ENCODE measurements at regions not wholly inside any gene's neighbourhood (a gene's known extent, or its start where the extent isn't known, plus 50 kb on each side); places are given as distances from the start of the nearest gene placed in this dataset.
"Not testable (repeated sequence)": the region's sequence is repeated elsewhere in the genome, so short reads cannot be mapped to it uniquely, and the experiment has no call there.

DNA sequence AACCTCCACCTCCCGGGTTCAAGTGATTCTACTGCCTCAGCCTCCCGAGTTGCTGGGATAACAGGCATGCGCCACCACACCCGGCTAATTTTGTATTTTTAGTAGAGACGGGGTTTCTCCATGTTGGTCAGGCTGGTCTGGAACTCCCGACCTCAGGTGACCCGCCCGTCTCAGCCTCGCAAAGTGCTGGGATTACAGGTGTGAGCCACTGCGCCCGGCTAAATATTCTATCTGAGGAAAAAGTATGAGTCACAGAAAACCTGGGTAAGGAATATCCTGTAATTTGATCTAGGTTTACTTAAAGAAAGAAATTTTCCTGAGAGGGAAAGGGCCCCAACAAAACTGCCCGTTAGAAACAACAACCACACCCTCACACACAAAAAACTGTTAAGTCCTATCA is 776.2 kb upstream of the NCAM2 start:
- not testable (repeated sequence) for DNase-seq

DNA sequence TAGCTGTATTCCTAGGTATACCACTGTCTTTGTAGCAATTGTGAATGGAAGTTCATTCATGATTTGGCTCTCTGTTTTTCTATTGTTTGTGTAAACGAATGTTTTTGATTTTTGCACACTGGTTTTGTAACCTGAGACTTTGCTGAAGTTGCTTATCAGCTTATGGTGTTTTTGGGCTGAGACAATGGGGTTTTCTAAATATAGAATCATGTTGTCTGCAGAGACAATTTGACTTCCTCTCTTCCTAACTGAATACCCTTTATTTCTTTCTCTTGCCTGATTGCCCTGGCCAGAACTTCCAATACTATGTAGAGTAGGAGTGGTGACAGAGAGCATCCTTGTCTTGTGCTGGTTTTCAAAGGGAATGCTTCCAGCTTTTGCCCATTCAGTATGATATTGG is 761.6 kb upstream of the NCAM2 start:
- DNase-seq = not testable (repeated sequence)

DNA sequence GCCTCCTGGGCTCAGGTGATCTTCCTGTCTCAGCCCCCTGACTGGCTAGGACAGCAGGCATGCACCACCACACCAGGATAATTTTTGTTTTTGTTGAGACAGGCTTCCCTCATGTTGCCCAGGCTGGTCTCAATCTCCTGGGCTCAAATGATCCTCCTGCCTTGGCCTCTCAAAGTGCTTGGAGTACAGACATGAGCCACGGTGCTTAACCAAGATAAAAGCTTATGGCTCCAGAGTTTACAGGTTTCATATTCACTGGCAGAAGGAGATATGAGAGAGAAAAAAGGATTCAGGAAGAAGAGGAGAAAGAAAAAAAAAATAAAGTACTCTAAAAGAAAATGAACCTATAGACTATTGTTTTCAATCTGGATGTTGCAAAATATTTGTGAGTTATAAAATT is 748.8 kb upstream of the NCAM2 start:
- DNase-seq = no peak

DNA sequence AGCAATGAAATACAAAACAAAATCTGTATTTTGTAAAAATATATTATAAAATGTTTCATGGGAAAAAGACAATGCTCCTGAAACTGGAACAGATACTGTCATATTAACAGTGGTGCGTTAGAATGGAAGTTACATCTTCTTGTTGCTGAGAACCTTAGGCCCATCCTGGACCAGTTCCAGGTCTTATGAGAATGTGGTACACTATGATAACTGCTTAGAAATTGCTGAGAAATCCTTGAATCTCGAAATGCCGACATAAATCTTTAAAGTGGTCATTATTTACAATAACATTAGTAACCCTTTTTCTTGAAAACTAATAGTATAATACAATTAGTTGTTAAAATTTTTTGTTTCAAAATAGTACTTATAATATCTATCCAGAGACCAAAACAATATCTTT is 747.9 kb upstream of the NCAM2 start:
- no peak for DNase-seq

DNA sequence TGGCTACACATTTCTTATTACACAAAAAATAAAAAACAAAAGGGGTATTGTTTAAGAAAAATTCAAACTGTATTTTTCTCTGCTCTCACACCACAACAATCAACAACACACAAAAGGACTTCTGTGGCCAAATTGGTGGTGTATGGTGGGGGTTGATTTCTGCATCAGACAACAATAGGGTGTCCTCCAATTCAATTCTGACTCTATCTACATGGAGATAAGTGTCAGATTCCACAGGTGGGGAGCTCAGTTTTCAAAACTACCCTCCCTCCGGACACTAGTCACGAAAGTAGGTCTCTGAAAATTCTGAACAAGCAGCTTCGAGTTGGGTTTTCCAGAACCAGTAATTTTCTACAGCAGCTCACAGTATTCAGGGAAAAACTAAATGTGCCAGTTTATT is 744.9 kb upstream of the NCAM2 start:
- DNase-seq = no peak

DNA sequence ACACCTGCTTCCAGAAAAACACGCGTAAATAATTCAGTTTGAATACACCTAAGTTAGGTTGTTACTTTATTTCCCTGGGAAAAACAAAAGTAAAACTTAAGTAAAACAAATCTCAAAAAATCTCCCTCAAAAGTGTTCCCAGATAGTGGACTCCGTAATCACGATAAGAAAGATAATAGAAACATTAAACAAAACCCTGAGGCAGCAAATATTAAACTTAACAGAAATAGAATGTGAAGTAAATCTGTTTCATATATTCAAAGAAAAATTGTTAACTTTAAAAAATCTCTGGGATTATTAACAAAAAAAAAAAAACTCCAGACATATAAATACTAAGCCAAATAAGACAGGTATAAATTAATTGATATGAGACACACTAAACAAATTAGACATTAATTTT is 743.2 kb upstream of the NCAM2 start:
- no peak for DNase-seq

DNA sequence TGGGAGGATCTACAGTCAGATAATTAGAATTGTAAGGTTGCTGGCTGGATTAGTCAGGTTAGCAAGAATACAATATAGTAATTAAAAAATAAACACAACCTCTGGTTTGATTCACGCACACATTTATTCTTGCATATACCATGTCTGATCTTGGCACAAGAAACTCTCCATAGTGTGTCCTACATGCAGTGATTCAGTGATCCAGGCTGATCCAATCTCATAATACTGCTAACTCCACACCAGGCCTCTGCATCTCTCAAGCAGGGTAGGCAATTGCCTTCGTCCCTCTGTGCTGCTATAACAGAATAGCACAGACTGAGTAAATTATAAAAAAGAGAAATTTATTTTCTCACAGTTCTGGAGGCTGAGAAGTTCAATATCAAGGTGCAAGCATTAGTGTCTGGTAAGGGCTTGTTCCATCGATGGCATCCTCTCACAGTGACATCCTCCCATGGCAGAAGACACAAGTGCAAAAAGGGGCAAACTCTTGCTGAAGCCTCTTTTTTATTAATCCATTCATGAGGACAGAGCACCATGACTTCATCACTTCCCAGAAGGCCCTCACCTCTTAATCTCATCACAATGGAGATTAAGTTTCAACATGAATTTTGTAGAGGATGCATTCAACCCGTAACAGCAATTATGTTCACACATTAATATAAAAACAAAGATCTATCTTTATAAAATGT is 741.0 kb upstream of the NCAM2 start:
- no peak for DNase-seq

DNA sequence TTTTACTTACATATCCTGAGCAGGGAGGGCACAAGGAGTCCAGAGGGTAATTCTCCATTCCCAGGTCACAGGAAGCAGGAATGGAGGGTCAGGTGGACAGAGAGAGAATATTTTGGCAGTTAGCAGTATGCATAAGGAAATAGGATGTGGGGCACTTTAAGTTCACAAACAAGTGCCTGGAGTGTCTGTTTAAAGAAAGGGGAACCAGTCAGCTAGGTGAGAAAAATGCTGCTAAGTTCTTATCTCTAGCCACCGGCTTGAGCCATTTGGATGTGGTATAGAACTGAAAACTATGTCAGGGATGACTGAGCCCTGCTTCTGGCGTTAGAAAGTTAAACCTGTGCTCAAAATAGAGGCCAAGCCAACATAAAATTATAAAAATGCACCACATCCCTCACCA is 739.7 kb upstream of the NCAM2 start:
- no peak for DNase-seq

DNA sequence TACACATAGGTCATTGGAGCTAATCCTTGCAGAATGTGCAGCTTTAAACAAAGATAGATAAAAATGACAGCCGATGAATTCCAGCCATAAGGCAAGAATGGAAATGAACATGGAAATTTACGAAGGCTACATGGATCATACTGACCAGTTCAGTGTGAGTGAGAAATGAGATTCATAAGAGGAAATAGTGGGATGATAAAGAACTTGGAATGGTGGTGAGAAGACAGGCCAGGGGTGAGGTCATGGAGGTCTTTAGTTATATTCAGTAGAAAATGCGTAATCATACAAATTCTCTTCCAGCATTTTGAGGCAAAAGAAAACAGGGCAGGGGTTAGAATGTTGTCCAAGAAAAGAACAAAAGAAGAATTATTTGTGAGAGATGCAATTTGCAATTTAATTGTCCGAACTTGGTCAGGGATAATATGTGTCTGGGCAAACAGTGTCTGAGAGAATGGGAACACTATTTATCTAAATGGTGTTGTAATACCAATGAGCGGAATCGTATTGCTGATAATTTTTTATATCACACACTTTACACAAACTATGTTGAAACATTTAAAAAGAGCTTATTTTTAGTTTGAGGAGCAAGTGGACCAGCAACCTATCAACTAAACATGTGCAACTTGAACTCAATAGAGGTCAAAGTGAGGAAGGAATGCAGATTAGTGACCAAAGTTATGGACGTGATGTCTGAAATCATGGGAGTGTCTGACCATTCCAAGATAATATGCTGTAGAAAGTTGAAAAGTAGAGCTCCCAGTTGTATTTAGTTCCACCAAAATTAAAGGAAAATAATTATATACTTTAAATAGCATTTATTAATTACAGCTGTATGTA is 739.0 kb upstream of the NCAM2 start:
- no peak for DNase-seq

DNA sequence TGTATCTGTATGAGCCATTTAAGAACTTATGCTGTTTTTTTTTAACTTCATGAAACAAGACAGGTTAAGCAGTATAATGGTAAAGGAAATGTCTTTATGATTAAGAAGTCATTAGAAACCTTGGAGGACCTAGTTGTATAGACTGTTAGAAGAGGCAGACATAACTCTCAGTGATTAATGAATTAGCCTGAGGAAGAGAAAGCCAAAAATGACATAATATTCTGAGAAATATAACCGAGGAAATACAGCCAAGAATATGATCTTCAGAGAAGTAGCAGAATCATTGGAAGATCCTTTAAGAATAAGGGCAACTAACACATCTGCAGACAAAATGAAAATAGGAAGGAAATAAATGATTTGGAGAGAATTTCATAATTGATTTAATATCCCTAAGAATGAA is 738.1 kb upstream of the NCAM2 start:
- DNase-seq = no peak

DNA sequence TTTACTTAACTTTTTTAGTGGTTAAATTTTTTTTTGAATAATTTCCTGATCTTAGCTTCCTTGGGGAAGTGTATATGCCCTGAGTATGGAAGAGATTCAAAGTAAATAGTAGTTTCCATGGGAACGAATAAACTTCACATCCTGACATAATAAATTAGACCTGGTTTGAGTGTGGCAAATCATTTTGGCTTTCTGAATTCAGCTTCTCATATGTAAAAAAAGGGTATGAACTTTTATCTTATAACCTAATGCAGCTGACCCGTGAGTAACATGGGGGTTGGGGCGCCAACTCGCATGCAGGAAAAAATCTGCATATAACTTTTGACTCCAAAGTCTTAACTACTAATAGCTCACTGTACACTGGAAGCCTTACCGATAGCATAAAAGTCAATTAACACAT is 736.8 kb upstream of the NCAM2 start:
- DNase-seq = no peak

DNA sequence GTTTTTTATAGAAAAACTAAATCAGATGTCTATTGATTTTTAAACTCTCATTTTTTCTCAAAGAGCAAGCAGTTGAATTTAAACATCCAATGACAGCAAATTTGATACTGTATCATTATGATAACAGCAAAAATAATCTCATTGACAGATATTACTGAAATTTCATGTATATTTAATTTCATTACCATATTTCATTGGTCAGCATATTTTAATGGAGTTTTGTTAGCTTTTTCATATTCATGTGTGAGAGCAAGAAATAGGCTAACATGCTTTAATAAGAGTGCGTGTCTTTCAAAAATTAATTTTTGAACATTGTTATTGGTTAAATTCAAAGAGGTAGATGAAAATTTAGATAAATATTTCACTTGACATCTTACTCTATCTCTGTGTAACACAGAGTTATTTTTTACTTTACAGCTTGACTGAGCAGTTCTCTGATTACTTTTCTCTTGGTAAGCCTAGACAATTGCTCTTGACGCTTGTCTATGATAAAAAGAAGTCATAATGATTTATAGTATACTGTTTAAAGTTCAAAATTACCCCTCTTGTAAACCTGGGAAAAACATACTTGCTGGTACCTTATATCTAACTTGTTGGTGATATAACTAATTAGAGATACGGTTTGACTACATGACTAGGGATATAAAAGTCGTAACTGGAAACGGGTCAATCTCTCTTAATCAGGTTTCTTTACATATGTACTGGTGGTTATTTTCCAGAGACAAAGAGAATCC is 732.3 kb upstream of the NCAM2 start:
- no peak for DNase-seq

DNA sequence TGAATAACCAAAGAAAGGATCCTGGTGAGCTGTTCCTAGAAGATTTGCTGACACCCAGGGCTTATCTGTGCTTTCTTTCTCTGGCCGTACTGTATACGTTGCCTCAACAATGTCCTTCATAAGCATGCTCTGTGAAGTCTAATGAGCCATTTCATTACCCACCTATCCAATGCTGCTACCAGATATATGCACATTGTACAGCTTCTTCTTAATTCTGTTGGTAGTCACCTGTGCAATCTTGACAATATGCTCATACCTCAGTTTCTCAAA is 731.8 kb upstream of the NCAM2 start:
- DNase-seq = no peak

DNA sequence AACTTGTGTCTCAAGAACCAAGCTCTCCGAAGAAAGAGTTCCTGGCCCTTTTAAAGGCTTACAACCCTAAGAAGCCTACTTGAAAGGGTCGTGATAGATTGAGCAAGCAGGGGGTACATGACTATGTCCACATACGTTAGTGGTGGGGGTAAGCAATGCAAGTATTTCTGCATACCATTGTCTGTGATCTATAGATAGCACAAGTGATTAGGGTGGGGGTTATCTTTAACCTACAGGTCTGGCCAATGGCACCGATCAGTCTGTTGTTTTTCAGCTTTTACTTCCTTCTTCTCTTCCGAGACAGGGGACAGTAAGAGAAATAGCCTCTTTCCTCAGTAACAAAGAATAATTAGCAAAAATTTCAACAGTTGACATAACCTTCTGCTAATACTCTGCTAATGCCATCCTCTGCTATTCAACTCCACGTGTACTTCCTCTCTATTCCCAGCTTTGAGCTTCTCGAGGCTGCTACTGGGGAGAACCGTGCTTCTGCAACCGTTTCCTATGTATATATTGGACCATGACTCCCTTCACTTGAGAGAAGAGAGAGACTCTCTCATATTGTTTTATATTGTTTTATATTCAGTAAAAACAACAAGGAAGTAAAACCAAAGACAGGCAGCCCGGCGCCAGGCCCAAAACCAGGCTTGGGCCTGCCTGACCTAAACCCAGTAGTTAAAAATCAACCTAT is 727.7 kb upstream of the NCAM2 start:
- DNase-seq = no peak

DNA sequence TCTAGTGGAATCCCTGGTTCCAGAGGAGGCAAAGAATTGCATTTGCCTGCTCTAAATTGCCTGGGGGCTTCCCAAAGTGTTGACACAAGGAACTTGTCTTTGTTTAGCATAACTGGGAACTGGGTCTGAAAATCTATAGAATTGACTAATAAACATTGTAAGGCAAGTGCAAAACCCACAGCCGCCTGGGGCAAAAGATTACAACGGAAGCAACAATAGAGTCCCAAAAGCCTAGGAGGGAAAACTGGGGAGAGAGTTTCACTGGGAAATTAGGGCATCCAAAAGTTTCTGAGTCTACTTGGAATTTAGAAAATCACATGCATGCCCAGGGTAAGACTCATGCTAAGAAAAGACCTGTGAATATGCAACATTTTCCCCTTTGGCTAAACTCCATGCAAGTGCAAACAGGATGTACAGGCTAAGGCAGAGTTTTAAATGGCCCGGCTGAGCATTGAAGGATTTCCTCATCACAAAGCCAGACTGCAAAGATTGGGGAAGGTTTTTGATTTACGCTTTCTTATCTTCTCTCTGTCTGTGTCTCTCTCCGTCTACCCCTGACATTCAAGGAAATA is 725.3 kb upstream of the NCAM2 start:
- DNase-seq = no peak

DNA sequence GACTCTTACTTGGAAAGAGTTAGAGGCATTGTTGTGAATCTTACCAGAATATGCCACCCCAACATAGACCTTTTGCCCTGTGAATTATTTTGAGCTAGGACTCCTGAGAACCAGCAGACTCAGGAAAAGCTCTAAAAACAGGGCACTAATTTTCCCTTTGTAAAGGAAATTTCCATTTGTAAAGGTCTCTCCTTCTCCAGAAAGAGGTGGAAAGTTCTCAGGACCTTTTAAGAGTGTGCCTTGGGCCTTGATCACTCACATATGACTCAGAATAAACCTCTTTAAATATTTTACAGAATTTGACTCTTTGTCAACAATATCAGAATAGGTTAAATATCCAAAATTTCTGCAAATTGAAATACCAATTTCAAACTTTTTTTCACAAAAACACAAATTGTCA is 721.8 kb upstream of the NCAM2 start:
- DNase-seq = no peak

DNA sequence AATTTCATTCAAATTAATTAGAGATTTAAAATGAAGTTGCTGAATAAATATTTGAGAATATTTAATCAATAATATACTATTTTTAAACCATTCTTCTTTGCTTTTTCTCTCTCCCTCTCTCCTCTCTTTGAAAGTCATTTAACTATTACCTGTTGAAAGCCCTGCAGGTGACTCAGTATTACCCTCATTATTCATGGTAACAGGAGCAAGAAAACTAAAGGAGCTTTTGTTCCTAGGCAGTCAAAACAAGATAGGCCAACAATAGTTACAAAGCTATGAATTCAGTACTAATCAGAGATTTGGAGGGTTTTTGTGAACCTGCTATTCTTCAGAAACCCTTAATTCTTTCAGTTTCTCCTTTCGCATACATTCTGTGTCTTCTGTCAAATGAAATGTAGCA is 721.3 kb upstream of the NCAM2 start:
- no peak for DNase-seq

DNA sequence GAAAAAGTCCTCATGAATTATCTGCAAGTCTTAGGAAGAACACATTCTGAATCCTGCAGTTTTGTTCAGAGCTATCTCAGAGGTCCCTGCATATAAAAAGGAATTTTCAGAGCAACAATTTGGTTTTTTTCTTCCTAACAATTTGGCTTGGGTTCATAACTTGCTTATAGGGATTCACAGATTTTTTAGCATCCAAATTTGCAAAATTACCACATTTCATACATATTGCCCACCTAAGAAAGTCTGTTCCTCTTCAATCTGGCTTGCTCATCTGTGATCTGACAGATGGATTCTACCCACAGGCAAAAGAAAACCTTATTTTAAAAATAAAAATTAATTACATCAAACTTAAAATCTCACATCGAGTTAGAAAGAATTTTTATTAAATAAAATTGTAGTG is 714.4 kb upstream of the NCAM2 start:
- DNase-seq = no peak

DNA sequence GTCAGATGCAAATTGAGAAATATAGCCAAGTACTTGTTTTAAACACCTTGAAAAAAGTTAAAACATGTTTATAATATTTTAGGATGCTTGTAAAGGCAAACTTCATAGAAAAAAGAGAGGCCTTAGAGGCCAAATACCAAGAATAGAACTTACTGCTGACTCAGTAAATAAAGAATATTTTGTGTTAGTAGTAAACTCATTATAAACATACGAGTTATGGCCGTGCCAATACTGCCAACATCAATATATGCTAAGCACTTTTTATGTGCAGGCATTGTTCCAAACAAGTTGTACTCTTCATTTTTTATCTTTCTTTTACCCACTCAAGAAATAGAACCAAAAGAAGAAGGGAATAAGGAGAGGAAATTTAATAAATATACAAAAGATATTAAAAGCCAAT is 705.9 kb upstream of the NCAM2 start:
- DNase-seq = no peak

DNA sequence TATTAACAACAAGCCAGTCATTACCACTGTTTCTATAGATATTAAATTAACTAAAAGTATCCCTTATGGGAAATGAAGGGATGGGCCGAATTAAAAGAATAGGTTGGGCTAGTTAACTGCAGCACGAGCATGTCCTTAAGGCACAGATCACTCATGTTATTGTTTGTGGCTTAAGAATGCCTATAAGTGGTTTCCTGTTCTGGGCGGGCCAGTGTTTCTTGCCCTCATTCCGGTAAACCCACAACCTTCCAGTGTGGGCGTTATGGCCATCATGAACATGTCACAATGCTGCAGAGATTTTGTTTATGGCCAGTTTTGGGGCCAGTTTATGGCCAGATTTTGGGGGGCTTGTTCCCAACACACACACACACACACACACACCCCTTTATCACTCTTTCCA is 705.4 kb upstream of the NCAM2 start:
- not testable (repeated sequence) for DNase-seq

DNA sequence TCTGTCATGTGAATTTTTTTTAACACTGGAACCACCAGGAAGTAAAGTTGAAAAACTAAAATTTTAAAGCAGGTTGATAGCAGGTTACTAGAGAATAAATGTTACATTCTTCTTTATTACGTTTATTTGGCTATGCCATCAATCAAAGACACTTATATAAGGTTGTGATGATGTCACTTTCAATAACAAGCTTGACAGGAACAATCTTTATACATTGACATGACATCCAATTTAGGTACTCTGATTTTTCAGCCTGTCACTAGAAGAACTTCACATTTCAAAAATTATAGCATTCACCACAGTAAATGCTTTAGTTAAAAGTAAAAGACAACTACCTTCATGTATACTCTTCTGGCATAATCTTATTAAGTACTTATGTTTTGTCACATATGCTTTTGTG is 696.8 kb upstream of the NCAM2 start:
- DNase-seq = no peak

DNA sequence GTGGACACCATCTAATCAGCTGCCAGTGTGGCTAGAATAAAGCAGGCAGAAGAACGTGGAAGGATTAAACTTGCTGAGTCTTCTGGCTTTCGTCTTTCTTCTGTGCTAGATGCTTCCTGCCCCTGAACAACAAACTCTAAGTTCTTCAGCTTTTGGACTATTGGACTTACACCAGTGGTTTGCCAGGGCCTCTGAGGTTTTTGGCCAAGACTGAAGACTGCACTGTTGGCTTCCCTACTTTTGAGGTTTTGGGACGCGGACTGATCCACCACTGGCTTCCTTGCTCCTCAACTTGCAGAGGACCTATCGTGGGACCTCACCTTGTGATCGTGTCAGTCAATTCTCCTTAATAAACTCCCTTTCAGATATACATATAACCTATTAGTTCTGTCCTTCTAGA is 696.1 kb upstream of the NCAM2 start:
- no peak for DNase-seq

DNA sequence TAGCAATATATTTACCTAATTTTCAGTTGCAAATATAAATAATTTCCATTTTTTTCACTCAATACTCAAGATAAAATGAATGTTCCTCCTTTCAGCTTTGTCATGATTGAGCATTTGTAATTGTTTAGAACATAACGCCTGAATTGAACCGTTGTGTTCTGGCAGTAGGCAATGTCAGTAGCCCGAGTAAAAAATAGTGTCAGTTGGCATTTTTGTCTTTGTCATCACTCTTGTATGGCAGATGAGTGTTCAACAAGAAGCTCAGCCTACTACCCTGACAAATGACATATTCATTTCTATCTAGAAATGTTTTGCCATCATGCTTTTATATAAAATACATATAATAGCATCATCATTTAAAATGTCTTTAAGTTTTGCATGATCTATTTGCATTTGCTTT is 691.4 kb upstream of the NCAM2 start:
- DNase-seq = no peak

Data from 8988T (cell line).